ENCODE measurements at regions not wholly inside any gene's neighbourhood (a gene's known extent, or its start where the extent isn't known, plus 50 kb on each side); places are given as distances from the start of the nearest gene placed in this dataset.

- CTCF ChIA-PET: no interaction called here
- POLR2A ChIA-PET: no interaction called here
- TF ChIP-seq CTBP1 (IDR thresholded peaks at IDR 0.05; ENCODE audit: borderline replicate concordance) (no peak), ARNT (IDR thresholded peaks at IDR 0.05) (no peak), L3MBTL2 (conservative IDR thresholded peaks at IDR 0.05) (no peak), SP1 (IDR thresholded peaks at IDR 0.05) (no peak), FOXM1 (IDR thresholded peaks at IDR 0.05; ENCODE audit: borderline replicate concordance) (no peak), SUZ12 (IDR thresholded peaks at IDR 0.05) (no peak), BHLHE40 (IDR thresholded peaks at IDR 0.05; ENCODE audit: borderline replicate concordance) (no peak)
- no peak for DNase-seq (ENCODE audit: extremely low spot score)
Measured at GRCh38 chr3:137471130-137471529, 293.0 kb upstream of the SOX14 start.

- no peak for DNase-seq (ENCODE audit: extremely low spot score)
- ChIA-PET CTCF (no interaction called here), POLR2A (no interaction called here)
- TF ChIP-seq NFRKB (IDR thresholded peaks at IDR 0.05) (no peak), L3MBTL2 (conservative IDR thresholded peaks at IDR 0.05) (no peak), ELF4 (IDR thresholded peaks at IDR 0.05) (no peak), SUZ12 (IDR thresholded peaks at IDR 0.05) (no peak), BHLHE40 (IDR thresholded peaks at IDR 0.05; ENCODE audit: borderline replicate concordance) (no peak), LEF1 (IDR thresholded peaks at IDR 0.05; ENCODE audit: borderline replicate concordance) (no peak), ZNF384 (IDR thresholded peaks at IDR 0.05) (no peak), TARDBP (IDR thresholded peaks at IDR 0.05) (no peak)
Measured at GRCh38 chr3:137471558-137472204, 292.4 kb upstream of the SOX14 start.

- ChIA-PET CTCF (no interaction called here), POLR2A (no interaction called here)
- DNase-seq (ENCODE audit: extremely low spot score): no peak
- TF ChIP-seq ELF4 (IDR thresholded peaks at IDR 0.05) (no peak), NFRKB (IDR thresholded peaks at IDR 0.05) (no peak), TARDBP (IDR thresholded peaks at IDR 0.05) (no peak), PKNOX1 (IDR thresholded peaks at IDR 0.05) (no peak), HDGF (IDR thresholded peaks at IDR 0.05; ENCODE audit: borderline replicate concordance) (no peak), SP1 (IDR thresholded peaks at IDR 0.05) (no peak), CTBP1 (IDR thresholded peaks at IDR 0.05; ENCODE audit: borderline replicate concordance) (no peak), ZNF384 (IDR thresholded peaks at IDR 0.05) (no peak), L3MBTL2 (conservative IDR thresholded peaks at IDR 0.05) (no peak)
Measured at GRCh38 chr3:137477614-137478013, 286.5 kb upstream of the SOX14 start.

- ChIA-PET CTCF (no interaction called here), POLR2A (no interaction called here)
- DNase-seq (ENCODE audit: extremely low spot score): no peak
- TF ChIP-seq ELF4 (IDR thresholded peaks at IDR 0.05) (no peak), NFRKB (IDR thresholded peaks at IDR 0.05) (no peak), SUZ12 (IDR thresholded peaks at IDR 0.05) (no peak), FOXM1 (IDR thresholded peaks at IDR 0.05; ENCODE audit: borderline replicate concordance) (no peak), SP1 (IDR thresholded peaks at IDR 0.05) (no peak), TARDBP (IDR thresholded peaks at IDR 0.05) (no peak), ARNT (IDR thresholded peaks at IDR 0.05) (no peak), BHLHE40 (IDR thresholded peaks at IDR 0.05; ENCODE audit: borderline replicate concordance) (no peak), ZNF384 (IDR thresholded peaks at IDR 0.05) (no peak), LEF1 (IDR thresholded peaks at IDR 0.05; ENCODE audit: borderline replicate concordance) (no peak)
Measured at GRCh38 chr3:137509354-137510045, 254.6 kb upstream of the SOX14 start.

DNA sequence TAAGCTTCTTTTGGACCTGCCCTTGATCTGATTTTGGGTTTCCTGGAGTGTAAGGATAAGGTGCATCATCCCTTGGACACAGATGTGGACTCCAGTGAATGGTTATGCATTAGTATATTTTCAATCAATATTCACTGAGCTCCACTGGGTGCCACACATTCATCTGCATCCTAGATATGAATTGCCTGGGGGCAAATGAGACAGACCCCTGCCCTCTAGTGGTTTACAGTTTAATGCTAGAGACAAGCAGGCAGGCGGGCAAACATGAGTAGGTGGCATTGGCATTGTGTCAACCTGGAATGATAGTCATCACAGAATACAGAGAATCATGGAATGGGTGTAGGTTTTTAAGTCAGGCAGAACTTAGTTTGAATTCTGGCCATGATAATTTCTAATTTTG lies 252.5 kb upstream of the SOX14 start:
- ChIA-PET CTCF (no interaction called here), POLR2A (no interaction called here)
- TF ChIP-seq NFRKB (IDR thresholded peaks at IDR 0.05) (no peak), SUZ12 (IDR thresholded peaks at IDR 0.05) (no peak), FOXM1 (IDR thresholded peaks at IDR 0.05; ENCODE audit: borderline replicate concordance) (no peak), FOXA1 (IDR thresholded peaks at IDR 0.05) (no peak), ZNF384 (IDR thresholded peaks at IDR 0.05) (no peak), SP1 (IDR thresholded peaks at IDR 0.05) (no peak), BHLHE40 (IDR thresholded peaks at IDR 0.05; ENCODE audit: borderline replicate concordance) (no peak)
- no peak for DNase-seq (ENCODE audit: extremely low spot score)

GRCh38 chr3:137514853-137515252 lies 249.3 kb upstream of the SOX14 start:
- POLR2A ChIA-PET: no interaction called here
- CTCF ChIA-PET: interaction anchor here (0.6 kb wide), 1 partner anchor 392 kb away, joined by 3 read pairs; no protein-coding TSS in a partner anchor
- no peak for DNase-seq (ENCODE audit: extremely low spot score)
- TF ChIP-seq FOXK2 (IDR thresholded peaks at IDR 0.05) (no peak), NFRKB (IDR thresholded peaks at IDR 0.05) (no peak), PKNOX1 (IDR thresholded peaks at IDR 0.05) (no peak), SUZ12 (IDR thresholded peaks at IDR 0.05) (no peak), BHLHE40 (IDR thresholded peaks at IDR 0.05; ENCODE audit: borderline replicate concordance) (no peak), TARDBP (IDR thresholded peaks at IDR 0.05) (no peak), CTBP1 (IDR thresholded peaks at IDR 0.05; ENCODE audit: borderline replicate concordance) (no peak), FOXM1 (IDR thresholded peaks at IDR 0.05; ENCODE audit: borderline replicate concordance) (no peak), ZNF384 (IDR thresholded peaks at IDR 0.05) (no peak), FOXA1 (IDR thresholded peaks at IDR 0.05) (no peak), ARNT (IDR thresholded peaks at IDR 0.05) (no peak), L3MBTL2 (conservative IDR thresholded peaks at IDR 0.05) (no peak), ELF4 (IDR thresholded peaks at IDR 0.05) (no peak), SP1 (IDR thresholded peaks at IDR 0.05) (no peak), HDGF (IDR thresholded peaks at IDR 0.05; ENCODE audit: borderline replicate concordance) (no peak), LEF1 (IDR thresholded peaks at IDR 0.05; ENCODE audit: borderline replicate concordance) (no peak)

DNA sequence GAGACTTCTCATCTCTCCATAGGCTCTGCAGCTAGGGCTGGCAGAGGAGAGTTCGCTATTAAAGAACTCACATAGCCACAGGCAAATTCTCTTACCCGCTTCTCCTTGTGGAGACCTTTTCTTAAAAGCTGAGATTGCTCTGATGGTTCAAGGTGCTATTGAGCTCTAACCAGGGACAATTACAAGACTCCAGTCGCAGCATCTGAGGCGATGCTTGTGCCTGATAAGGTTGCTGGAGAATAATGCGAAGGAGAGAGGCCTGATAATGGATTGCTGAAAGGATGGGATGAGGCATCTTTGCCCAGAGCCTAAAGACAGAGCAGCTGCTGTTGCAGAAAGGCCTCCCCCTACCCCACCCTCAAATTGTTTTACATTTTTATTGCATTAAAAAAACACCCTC lies 244.5 kb upstream of the SOX14 start:
- ChIA-PET CTCF (no interaction called here), POLR2A (no interaction called here)
- DNase-seq (ENCODE audit: extremely low spot score): no peak
- TF ChIP-seq NFRKB (IDR thresholded peaks at IDR 0.05) (no peak), L3MBTL2 (conservative IDR thresholded peaks at IDR 0.05) (no peak), PKNOX1 (IDR thresholded peaks at IDR 0.05) (no peak), ELF4 (IDR thresholded peaks at IDR 0.05) (no peak), ZNF384 (IDR thresholded peaks at IDR 0.05) (no peak), LEF1 (IDR thresholded peaks at IDR 0.05; ENCODE audit: borderline replicate concordance) (no peak)

All from HEK293T (cell line).